HG03521 (cell line): ENCODE measurements at regions not wholly inside any gene's neighbourhood (a gene's known extent, or its start where the extent isn't known, plus 50 kb on each side); places are given as distances from the start of the nearest gene placed in this dataset.
"Not testable (repeated sequence)": the region's sequence is repeated elsewhere in the genome, so short reads cannot be mapped to it uniquely, and the experiment has no call there.

Experiments used
- ATAC-seq: cut with Tn5 transposase; IDR thresholded peaks from one replicate; pipeline ENCODE4 v1.9.1; 2021; ENCODE audit warnings: mild to moderate bottlenecking, moderate library complexity; ENCODE audit not compliant: unreplicated experiment

DNA sequence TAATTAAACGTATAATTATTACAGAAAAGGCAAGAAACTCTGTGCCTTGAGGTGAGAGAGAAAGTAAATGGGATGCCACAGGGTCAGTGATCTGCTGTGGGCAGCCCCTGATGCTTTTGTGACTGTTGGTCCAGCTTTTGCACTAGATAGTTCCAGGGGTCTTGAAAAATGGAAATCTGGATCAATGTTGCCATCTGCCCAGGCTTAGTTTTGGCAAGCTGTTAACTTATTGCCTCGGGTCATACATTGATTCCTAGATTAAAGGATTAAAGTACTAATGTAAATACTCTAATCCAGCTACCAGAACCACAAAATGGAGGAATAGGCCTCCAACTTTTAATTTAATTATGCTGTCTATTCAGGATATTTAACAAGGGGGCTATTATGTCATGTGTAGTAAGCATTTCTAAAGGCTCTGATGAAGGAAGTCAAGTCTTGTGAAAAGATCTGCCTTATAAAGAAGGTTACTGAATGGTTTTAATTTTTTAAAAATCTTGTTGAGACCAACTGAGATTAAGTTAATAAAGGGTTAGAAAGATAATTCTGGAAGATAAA lies 376.0 kb upstream of the HS3ST5 start:
- ATAC-seq, result no peak

DNA sequence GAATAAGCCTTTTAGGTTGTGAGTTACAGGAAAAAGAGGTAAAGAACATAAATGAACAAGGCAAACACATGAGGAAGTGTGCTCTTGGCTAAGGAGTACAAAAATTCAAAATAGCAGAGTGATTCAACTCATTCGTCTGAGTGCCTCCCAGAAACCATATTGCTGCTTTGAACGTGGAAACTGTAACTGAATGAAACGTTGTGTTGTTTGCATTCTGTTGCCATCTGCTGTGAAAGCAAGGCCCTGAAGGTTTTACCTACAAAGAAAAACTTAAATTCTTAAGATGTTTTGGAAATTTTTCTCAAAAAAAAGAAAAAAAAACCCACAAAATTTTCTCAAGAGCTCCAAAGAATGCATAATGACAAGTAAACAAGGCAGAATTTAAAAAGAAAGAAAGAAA lies 375.4 kb upstream of the HS3ST5 start:
- no peak for ATAC-seq

DNA sequence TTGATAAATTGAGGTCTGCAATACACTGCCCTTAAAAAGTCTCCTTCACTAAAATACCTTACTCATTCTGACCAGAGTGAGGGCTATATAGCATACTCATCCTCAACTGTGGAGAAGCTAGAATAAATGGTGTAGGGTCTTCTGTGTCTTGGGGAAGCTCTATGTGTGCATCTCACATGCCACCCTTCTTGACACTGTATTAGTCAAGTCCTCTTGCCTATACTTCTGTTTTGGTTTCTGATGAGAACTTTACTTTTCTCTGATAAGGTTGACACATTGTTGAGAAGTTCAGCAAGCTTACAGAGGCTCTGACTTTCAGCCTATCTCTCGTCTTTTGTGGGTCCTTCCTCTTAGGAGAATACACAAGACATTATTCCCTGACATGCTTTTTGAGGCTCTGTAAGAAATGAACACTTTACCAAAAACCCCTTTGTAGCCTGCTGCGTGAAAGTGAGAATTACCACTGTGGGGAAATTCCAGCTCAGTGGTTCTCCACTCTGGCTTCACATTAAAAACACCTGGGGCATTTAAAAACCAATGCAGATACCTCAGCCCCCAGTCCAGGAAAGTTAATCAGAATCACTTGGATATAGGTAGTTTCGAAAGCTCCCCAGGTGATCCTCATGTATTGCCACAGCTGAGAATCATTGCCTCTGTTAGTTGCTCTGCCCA lies 372.1 kb upstream of the HS3ST5 start:
- peak; percentile 42 for ATAC-seq

DNA sequence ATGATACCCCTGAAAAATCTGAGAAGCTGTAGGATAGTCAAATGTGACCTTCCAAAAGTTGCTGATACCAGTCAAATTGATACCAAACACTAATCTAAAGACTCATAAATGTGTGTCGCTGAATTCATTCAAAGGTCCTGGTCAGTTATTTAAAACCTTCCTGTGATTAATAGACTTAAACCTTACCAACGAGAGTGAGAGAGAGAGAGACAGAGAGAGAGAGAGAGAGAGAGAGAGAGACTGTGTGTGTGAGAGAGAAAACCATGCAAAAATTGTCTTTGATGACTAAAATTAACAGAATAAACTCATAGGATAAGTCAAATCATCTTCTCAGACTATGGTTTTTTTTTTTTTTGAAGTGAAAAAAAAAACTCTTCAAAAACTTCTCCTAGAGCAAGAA lies 370.9 kb upstream of the HS3ST5 start:
- ATAC-seq, result no peak

DNA sequence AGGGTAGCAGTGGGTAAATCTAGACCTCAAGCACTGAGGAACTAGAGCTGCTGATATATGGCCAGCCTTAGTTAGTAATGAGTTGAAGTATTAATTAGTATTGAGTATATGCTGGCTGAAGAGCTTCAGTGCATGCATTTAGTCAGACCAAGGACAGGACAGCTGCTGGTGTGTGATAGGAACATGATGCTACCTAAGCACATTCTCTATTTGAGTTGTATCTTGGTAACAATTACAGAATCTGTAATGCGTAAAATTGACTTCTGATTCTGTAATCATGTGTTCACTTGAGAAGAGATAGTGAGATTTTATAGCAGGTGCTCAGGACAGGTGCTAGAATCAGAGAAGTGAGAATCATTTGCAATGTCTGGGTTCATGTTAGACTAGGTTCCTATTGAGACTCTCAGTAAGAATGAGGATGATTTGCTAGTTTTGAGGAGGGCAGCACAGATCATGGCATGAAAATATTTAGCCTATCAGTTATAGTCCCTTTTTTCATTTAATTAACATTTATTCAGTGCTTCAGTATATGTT lies 369.4 kb upstream of the HS3ST5 start:
- ATAC-seq, result no peak

DNA sequence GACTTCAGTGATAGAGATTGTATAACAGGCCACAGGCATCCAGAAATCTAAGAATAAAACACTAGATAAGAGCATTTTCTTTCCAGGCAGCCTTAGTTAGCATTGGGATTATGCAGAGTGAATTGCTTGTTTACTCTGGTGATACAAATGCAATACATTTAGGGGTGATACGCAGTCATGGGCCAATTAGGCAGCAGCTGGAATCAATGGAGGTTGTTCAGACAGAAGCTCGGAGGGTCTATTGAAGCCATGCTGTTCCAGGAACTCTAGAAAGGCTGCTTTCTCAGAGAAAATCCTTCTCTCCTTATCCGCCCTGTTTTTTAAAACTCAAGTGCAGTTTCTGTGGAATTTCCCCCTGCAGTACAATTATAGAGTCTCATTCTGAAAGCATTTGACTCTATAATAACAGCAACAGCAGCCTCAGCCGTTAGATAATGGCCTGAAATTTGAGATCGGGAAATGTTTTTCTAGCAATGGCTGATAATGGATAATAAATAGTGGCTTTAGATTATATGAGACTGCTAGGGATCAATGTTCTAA lies 364.3 kb upstream of the HS3ST5 start:
- no peak for ATAC-seq

DNA sequence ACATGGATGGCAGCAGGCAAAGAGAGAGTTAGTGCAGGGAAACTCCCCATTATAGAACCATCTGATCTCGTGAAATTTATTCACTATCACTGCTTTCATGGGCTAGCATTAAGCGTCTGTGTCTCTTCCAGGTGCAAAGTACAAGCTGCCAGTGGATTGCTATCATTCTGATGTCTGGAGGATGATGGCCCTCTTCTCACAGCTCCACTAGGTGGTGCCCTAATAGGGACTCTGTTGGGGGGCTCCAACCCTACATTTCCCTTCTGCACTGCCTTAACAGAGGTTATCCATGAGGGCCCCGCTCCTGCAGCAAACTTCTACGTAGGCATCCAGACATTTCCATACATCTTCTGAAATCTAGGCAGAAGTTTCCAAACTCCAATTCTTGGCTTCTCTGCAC lies 347.8 kb upstream of the HS3ST5 start:
- no peak for ATAC-seq

DNA sequence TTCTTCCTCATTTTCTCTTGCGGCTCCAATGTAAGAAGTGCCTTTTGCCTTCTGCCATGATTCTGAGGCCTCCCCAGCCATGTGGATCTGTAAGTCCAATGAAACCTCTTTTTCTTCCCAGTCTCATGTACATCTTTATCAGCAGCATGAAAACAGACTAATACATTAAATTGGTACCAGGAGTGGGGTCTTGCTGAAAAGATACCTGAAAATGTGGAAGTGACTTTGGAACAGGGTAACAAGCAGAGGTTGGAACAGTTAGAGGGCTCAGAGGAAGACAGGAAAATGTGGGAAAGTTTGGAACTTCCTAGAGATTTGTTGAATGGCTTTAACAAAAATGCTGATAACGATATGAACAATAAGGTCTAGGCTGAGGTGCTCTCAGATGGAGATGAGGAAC lies 316.7 kb upstream of the HS3ST5 start:
- no peak for ATAC-seq

DNA sequence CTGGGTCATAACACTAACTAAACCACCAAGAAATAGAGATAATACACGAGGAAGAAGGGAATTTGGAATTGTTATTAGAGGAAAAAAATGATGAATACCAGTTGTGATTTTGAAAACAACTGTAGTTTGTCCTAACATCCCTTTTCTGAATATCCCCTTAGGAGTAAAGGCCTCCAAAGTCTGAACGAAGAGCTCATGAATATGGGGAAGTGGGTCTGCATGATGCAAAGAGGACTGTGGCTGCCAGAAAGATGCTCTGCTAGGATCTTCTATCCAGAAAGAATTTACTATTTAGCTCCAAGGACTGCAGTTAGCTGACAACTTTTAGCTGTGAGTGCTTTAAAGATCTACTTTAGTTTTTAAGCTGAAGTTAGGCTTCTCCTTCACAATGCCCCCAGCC lies 308.8 kb upstream of the HS3ST5 start:
- no peak for ATAC-seq

DNA sequence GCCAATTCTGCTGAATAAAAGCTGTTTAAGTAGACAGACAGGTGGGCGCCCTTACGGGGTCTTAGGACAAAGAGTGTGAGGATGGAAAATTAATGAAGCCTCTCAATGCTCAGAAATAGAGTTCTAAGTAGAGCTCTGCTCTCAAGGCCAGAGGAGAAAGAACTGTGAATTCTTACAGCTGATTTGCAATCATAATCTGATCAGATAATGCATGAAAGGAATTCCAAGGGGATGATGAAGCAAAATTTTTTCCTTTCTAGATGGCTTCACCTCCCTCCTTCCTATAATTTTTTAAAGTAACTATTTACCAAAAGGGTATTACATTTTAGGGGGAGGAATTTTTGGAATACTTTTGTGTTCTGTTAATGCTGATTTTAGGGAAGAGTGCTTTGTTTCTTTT lies 308.1 kb upstream of the HS3ST5 start:
- ATAC-seq, result no peak

DNA sequence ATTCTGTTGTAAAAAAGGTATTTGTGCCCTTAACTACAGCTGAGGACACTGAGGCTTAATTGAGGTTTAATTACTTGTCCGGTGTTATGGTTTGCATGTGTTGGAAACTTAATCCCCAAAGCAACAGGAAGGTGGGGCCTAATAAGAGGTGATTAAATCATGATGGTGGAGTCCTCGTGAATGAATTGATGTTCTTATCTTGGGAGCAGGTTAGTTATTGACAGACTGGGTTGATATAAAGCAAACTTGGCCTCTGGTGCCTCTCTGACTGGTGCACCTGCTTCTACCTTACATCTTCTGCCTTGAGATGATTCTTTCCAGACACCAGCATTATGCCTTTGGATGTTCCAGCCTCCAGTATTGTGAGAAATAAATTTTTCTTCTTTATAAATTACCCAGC lies 306.5 kb upstream of the HS3ST5 start:
- ATAC-seq, result no peak

DNA sequence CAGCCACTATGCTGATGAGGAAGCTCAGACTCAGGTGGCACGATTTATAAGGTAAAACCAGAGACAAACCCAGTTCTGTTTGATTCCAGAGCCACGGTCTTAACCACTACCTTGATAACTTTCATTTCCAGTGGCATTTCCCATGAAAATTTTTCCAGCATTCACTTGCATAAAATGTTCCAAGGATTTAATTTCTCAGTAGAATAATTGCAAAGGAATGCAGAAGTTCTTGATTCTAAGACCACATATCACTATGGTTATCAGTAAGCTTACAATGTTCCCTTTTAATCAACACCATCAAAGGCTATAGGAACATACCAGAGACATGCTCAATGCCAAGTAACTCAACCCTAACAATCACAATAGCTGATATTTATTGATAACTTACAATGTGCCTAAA lies 306.0 kb upstream of the HS3ST5 start:
- no peak for ATAC-seq

DNA sequence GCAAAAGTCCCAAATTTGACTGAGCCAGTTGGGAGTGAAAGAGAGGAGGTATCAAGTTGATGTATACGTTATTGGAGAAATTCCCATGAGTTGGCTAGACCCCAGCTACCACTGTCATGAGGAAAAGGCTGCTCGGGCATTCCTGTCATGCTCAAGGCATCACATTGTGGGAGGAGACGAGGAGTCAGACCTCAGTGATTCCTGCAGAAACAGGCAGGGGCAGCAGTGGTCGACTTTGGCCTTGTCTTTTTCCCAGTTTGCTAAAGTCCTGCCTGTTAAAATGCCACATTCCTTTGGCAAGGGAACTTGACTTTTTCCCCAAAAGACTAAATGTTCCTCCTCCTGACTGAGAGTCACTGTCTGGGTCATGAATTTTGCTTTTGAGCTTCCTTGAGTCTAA lies 295.5 kb upstream of the HS3ST5 start:
- ATAC-seq, result no peak

DNA sequence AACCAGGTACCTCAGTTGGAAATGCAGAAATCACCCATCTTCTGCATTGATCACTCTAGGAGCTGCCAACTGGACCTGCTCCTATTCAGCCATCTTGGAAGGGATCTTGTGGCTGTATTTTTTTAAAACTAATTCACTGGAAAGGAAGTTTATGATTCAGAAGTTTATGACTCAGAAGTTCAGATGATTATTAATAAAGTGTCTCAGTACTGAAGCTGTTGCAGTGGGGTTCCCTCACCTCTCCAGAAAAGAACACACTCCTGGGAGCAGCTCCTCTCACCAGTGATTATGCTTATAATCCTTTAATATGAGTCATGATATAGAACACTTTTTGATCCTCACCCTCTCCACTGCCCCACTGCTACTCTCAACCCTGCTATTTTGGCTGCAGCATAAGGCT lies 291.2 kb upstream of the HS3ST5 start:
- ATAC-seq, result no peak

DNA sequence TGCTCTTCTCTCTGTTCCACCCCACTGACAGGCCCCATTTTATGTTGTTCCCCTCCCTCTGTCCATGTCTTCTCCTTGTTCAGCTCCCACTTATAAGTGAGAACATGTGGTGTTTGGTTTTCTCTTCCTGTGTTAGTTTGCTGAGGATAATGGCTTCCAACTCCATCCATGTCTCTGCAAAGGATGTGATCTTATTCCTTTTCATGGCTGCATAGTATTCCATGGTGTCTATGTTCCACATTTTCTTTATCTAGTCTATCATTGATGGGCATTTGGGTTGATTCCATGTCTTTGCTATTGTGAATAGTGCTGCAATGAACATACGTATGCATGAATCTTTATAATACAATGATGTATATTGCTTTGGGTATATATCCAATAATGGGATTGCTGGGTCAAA lies 283.4 kb upstream of the HS3ST5 start:
- not testable (repeated sequence) for ATAC-seq

DNA sequence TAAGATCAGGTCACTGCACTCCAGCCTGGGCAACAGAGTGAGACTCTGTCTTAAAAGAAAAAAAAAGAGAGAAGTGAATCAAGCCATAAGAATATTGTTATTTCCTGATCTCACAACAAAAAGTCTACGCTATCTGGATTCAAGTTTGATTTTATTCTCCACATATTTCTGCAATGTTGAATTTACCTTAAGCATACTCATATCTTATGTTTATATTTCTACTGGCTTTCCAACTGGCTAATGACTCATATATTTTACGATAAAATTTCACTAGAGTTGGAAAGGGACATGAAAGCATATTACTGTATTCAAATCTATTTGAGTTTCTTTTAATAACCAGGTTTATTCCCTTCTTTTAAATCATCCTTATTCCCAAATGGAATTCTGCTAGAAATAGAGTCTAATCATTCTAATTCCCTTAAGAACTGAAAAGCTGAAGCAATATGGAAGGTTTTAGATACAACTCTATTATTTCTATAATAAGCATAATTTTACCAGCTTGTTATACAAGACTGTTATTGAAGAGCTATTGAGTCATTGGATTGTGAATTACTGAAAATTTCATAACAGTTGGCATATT lies 276.9 kb upstream of the HS3ST5 start:
- no peak for ATAC-seq

DNA sequence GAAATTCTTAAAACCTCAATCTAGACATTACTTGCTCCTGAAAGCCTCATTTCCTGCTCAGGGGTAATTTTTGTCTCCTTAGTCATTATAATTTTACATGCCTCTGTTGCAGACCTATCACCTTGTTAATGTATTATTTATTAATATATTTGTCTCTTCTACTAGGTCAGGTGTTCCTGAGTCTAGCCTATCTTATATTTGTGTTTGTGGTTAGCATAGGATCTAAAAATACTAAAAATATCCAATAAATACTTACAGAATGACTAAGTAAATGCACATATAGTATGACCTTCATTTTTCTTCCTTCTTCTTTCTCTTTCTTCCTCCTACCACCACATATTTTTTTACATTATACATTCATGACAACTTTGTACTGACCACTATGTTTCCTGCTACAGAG lies 268.9 kb upstream of the HS3ST5 start:
- ATAC-seq, result no peak

DNA sequence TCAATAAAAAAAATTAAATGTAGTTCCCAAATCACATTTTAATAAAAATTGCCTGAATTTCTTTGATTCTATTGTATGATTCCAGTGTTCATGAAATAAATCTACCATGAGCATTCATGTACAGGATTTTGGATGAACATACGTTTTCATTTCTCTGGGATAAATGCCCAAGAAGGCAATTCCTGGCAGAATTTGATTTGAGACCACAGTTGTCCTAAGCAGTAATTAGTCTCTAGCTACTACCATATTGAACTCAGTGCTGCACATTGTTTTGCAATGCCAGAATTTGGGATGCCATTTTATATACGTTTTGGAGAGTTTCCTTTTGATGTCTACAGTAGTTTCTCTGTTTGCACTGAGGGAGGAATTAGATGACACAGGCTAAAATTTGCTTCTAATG lies 265.3 kb upstream of the HS3ST5 start:
- no peak for ATAC-seq

DNA sequence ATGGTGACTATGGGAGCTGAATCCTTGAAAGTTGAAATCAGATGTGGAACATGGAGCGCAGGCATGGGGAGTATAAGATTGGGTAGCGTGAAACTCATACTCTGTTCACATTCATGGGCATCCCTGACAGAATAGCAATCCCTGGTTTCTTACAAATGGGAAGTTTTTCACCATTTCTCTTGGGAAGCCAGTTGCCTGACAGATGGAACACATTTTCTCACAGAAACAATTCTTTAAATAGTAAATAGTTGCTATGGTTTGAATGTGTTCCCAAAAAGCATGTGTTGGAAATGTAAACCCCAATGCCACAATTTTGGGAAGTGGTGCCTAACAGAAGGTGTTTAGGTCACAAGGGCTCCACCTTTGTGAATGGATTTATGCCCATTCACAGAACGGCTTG lies 262.8 kb upstream of the HS3ST5 start:
- no peak for ATAC-seq

DNA sequence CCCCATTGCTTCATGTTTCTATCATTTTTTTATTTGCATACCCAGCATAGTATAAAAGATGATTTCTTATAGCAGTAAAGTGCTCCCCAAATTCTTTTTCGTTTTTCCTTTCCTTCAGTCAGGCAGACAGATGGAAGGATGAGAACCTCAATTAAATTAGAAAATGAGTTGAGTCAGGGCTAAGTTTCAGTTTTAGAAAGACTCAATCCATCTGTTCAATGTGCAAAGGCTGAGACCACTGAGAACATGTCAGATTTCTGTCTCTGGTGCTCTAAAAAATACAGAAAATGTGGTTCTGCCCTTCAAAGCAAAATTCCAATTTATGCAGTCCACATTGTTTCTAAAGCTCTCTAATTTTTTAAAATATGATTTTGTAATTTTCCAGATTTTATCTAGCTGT lies 257.6 kb upstream of the HS3ST5 start:
- ATAC-seq, result no peak

DNA sequence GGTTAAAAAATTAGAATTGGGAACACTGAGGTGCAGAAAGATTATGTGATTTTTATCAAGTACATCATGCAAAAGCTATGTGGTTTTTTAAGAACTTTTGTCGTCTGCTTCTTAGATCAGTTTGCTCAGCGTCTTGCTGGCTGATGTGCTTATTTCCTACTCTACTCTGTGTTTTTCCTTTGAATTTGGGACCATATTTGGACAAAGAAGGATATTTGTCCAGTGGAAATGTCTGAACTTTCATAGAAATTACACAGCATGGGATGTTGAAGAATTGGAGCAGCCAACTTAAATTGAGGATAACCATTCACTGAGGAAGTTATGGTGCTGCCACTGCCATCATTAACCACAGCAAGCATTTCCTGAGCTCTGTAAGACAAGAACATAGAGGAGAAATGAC lies 252.8 kb upstream of the HS3ST5 start:
- no peak for ATAC-seq

DNA sequence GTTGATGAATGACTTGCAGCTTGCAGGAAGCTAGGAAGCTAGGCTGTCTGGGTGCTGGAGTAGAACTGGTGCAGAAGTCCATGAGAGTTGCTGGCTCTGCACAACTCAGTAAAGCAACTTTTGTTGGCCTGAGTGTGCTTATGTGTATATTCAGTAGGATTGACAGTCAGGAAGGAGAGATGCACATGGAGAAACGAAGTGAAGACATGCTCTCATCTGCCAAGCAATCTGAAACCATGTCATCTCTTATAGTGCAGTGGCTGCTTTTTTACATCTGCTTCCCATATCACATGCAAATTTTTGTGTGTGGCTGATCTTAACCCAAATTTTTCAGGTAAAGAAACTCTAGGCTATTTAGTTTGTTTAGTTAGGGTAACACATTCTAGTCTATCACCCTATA lies 252.4 kb upstream of the HS3ST5 start:
- ATAC-seq, result no peak
